HepG2 (cell line): ENCODE measurements at regions not wholly inside any gene's neighbourhood (a gene's known extent, or its start where the extent isn't known, plus 50 kb on each side); places are given as distances from the start of the nearest gene placed in this dataset.

Experiments used
- ATAC-seq: fragments of 200-7000 bp; cut with Tn5 transposase; 3 replicates; pipeline ENCODE4 v1.9.1; 2020; ENCODE audit warnings: mild to moderate bottlenecking, moderate library complexity
- BruUV-seq: library from RNA; stranded (reverse); fragments of 400-500 nt; replicated peaks from 2 replicates; lab custom pipeline; 2021; lab: Mats Ljungman, UMichigan
- CTCF ChIA-PET: fragments of 300-600 bp; formaldehyde crosslinking; extraction: SDS; loops from one replicate; lab custom pipeline; 2021; ENCODE audit warnings: low total read pairs, inconsistent platforms, low intra/inter-chr PET ratio; lab: Yijun Ruan, JAX
- POLR2A ChIA-PET: fragments of 350-600 bp; sonication (Branson Sonifier 250); formaldehyde crosslinking; loops from one replicate; lab custom pipeline; 2020; ENCODE audit warnings: antibody characterized with exemption, inconsistent platforms; lab: Yijun Ruan, JAX
- DNase-seq: peaks from one replicate; pipeline ENCODE4 v3.0.0-alpha.2; 2015; ENCODE audit warnings: low spot score
- FAIRE-seq: peaks from 3 replicates; lab custom pipeline; 2011; peaks lifted over from hg19 to GRCh38; lab: Jason Lieb, UNC
- H2AFZ ChIP-seq: one replicate; pipeline ENCODE4 v1.6.1; 2011; ENCODE audit warnings: low read length, inconsistent platforms
- H3K27ac ChIP-seq: fragments of 300-600 bp; 3 replicates; pipeline ENCODE4 v1.8.0; 2011; ENCODE audit warnings: mixed run types, mild to moderate bottlenecking, mixed read lengths, low read length, inconsistent platforms; ENCODE audit not compliant: insufficient read depth; ENCODE audit errors: extremely low read length
- H3K27me3 ChIP-seq, 2 experiments: fragments of 200-600 bp in 1 of 2; 2 replicates in 1 of 2; 3 replicates in 1 of 2; pipeline versions ENCODE4 v1.6.0 to v1.8.0; 2011; ENCODE audit warnings: low read length in 2 of 2, mild to moderate bottlenecking in 2 of 2, moderate library complexity in 2 of 2, inconsistent platforms in 1 of 2; ENCODE audit not compliant: insufficient read depth in 2 of 2, control insufficient read depth in 1 of 2
- H3K36me3 ChIP-seq, 2 experiments: fragments of 200-600 bp in 1 of 2; replicated peaks in 1 of 2; 2 replicates in 1 of 2; 3 replicates in 1 of 2; pipeline versions ENCODE4 v1.5.1 to v1.8.0; 2011; ENCODE audit warnings: low read length in 2 of 2, inconsistent platforms in 1 of 2; ENCODE audit not compliant: insufficient read depth in 2 of 2, control insufficient read depth in 1 of 2
- H3K4me1 ChIP-seq: 2 replicates; pipeline ENCODE4 v1.5.1; 2012; ENCODE audit warnings: low read length, inconsistent platforms; ENCODE audit not compliant: insufficient read depth
- H3K4me2 ChIP-seq: 2 replicates; pipeline ENCODE4 v1.6.0; 2011; ENCODE audit warnings: low read depth, low read length, inconsistent platforms
- H3K4me3 ChIP-seq, 3 experiments: fragments of 200-600 bp in 1 of 3; sonication (generic), shearing (Covaris generic) in 1 of 3; replicated peaks in 1 of 3; 2 replicates each; pipeline ENCODE4 v1.5.1; 2011 to 2016; ENCODE audit warnings: low read length in 3 of 3, inconsistent platforms in 2 of 3, low read depth in 2 of 3, mild to moderate bottlenecking in 2 of 3, control low read depth in 1 of 3, mixed read lengths in 1 of 3; ENCODE audit not compliant: insufficient read depth in 1 of 3
- H3K79me2 ChIP-seq: one replicate; pipeline ENCODE4 v1.6.1; 2011; ENCODE audit warnings: low read length, inconsistent platforms; ENCODE audit not compliant: insufficient read depth
- H3K9ac ChIP-seq: 2 replicates; pipeline ENCODE4 v1.6.0; 2011; ENCODE audit warnings: mild to moderate bottlenecking, low read depth, low read length, inconsistent platforms; ENCODE audit not compliant: insufficient read depth
- H3K9me3 ChIP-seq: 2 replicates; pipeline ENCODE4 v1.5.1; 2012; ENCODE audit warnings: mild to moderate bottlenecking, low read length
- H4K20me1 ChIP-seq: 2 replicates; pipeline ENCODE4 v1.6.0; 2011; ENCODE audit warnings: inconsistent platforms, mild to moderate bottlenecking, low read length, moderate library complexity; ENCODE audit not compliant: insufficient read depth
- ARHGAP35 ChIP-seq: sonication (generic); formaldehyde crosslinking; IDR thresholded peaks from 2 replicates; pipeline ENCODE4 v1.9.0; 2022; ENCODE audit warnings: mild to moderate bottlenecking, inconsistent platforms, moderate library complexity, missing genetic modification reagents, borderline replicate concordance
- CEBPB ChIP-seq: IDR thresholded peaks from 2 replicates; pipeline ENCODE4 v1.6.1; 2011; ENCODE audit warnings: low read depth, low read length, improper control_type of control experiment, borderline replicate concordance
- IKZF1 ChIP-seq: fragments of 450-650 bp; IDR thresholded peaks from 2 replicates; pipeline ENCODE4 v1.7.1; 2016
- NFIC ChIP-seq: IDR thresholded peaks from 2 replicates; pipeline ENCODE4 v1.6.1; 2012; ENCODE audit warnings: mild to moderate bottlenecking, low read length, inconsistent platforms
- PAXIP1 ChIP-seq: sonication (generic); formaldehyde crosslinking; conservative IDR thresholded peaks from 2 replicates; pipeline ENCODE4 v1.4.0; 2020; ENCODE audit warnings: mild to moderate bottlenecking, missing genetic modification reagents, moderate library complexity
- TAF15 ChIP-seq: fragments of 200-400 bp; formaldehyde crosslinking; IDR thresholded peaks from one replicate; pipeline ENCODE4 v1.6.1; 2018; ENCODE audit warnings: mild to moderate bottlenecking, low read depth, low read length; ENCODE audit not compliant: poor library complexity, severe bottlenecking
- YEATS4 ChIP-seq: sonication (generic); formaldehyde crosslinking; IDR thresholded peaks from 2 replicates; pipeline ENCODE4 v1.4.0; 2020; ENCODE audit warnings: missing genetic modification reagents, borderline replicate concordance
- ZNF670 ChIP-seq: sonication (generic); formaldehyde crosslinking; IDR thresholded peaks from 2 replicates; pipeline ENCODE4 v1.8.0; 2022; ENCODE audit warnings: mild to moderate bottlenecking, missing genetic modification reagents, borderline replicate concordance
- ZZZ3 ChIP-seq: sonication (generic); formaldehyde crosslinking; IDR thresholded peaks from 2 replicates; pipeline ENCODE4 v1.4.0; 2020; ENCODE audit warnings: missing genetic modification reagents, mild to moderate bottlenecking, borderline replicate concordance
- WGBS: methylation state at CpG from one replicate; pipeline ENCODE4 v1.1.6; 2017; ENCODE audit warnings: low lambda C conversion rate; 5-methylcytosine and 5-hydroxymethylcytosine counted together
- in situ Hi-C: cut with HindIII; loops from 2 replicates; pipeline ENCODE4 v1.10.0; 2017; ENCODE audit warnings: low pct_unique_long_range_greater_than_20kb; ENCODE audit not compliant: extremely low pct_ligation_motif_present
- intact Hi-C: fragments of 100-400 bp; cut with micrococcal nuclease; formaldehyde crosslinking; loops from one replicate; pipeline ENCODE4 v1.10.0; 2022; ENCODE audit not compliant: unreplicated experiment
- TF ChIP-seq, protein P1 (sequence below): sonication (generic); formaldehyde crosslinking; IDR thresholded peaks from 2 replicates; pipeline ENCODE4 v1.5.0; 2020; ENCODE audit warnings: missing genetic modification reagents
- TF ChIP-seq, protein P2 (sequence below): IDR thresholded peaks from 2 replicates; pipeline ENCODE4 v1.6.1; 2016

GRCh38 chr2:190119257-190119656 is 56.7 kb upstream of the MSTN start:
- CTCF ChIA-PET: no interaction called here
- H3K4me1 ChIP-seq: 0 out of 2 replicates have a peak, but pooled peaks cover 8% of the 10 kb centered on the region

GRCh38 chr2:190117305-190117704 is 54.8 kb upstream of the MSTN start:
- H3K9ac ChIP-seq: no peak overlapping the region
- ATAC-seq (no peak), FAIRE-seq (no peak), DNase-seq (no peak)
- H3K9me3 ChIP-seq: no peaks in the 10 kb centered on the region
- no TSS peak for BruUV-seq
- H3K79me2 ChIP-seq: no peaks in the 10 kb centered on the region
- H2AFZ ChIP-seq: no peak overlapping the region
- H3K4me2 ChIP-seq: no peak overlapping the region
- in situ Hi-C loops: no loop called here
- H3K36me3 ChIP-seq: no peaks in the 10 kb centered on the region
- H4K20me1 ChIP-seq: no peaks in the 10 kb centered on the region
- H3K27me3 ChIP-seq: peaks cover 0 to 5% of the 10 kb centered on the region in 2 experiments; a peak in 1 of 5 replicates
- H3K27ac ChIP-seq: no peak overlapping the region
- 97% methylated on average over 1 of the region's 1 CpG for WGBS
- intact Hi-C loops: no loop called here
- POLR2A ChIA-PET: no interaction called here
- H3K4me1 ChIP-seq: 0 out of 2 replicates have a peak, but pooled peaks cover 8% of the 10 kb centered on the region
- CTCF ChIA-PET: no interaction called here
- no peak overlapping the region for H3K4me3 ChIP-seq
- TF ChIP-seq CEBPB: peak; percentile 92
- TF ChIP-seq ZNF670: no peak
- no peak for TF ChIP-seq ZZZ3 (CRISPR knock-in tag)
- no peak for TF ChIP-seq PAXIP1
- TF ChIP-seq, protein P1, sequence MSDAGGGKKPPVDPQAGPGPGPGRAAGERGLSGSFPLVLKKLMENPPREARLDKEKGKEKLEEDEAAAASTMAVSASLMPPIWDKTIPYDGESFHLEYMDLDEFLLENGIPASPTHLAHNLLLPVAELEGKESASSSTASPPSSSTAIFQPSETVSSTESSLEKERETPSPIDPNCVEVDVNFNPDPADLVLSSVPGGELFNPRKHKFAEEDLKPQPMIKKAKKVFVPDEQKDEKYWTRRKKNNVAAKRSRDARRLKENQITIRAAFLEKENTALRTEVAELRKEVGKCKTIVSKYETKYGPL: no peak
- no peak for TF ChIP-seq ARHGAP35 (CRISPR knock-in tag)
- TF ChIP-seq YEATS4 (CRISPR knock-in tag): no peak
- no peak for TF ChIP-seq TAF15

More at GRCh38 chr2:190119257-190119656, 56.7 kb upstream of the MSTN start:
- TF ChIP-seq IKZF1: no peak
- no peak for TF ChIP-seq NFIC
- TF ChIP-seq, protein P2, sequence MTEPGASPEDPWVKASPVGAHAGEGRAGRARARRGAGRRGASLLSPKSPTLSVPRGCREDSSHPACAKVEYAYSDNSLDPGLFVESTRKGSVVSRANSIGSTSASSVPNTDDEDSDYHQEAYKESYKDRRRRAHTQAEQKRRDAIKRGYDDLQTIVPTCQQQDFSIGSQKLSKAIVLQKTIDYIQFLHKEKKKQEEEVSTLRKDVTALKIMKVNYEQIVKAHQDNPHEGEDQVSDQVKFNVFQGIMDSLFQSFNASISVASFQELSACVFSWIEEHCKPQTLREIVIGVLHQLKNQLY (CRISPR knock-in tag): no peak
- no peak overlapping the region for H3K9ac ChIP-seq
- in situ Hi-C loops (no loop called here), intact Hi-C loops (no loop called here)
- DNase-seq (no peak), ATAC-seq (no peak; the same call in 2 of the 3 replicates), FAIRE-seq (no peak)
- no peak overlapping the region for H3K4me3 ChIP-seq
- H3K27ac ChIP-seq: no peak overlapping the region
- no peaks in the 10 kb centered on the region for H3K9me3 ChIP-seq
- H4K20me1 ChIP-seq: no peaks in the 10 kb centered on the region
- no peak overlapping the region for H2AFZ ChIP-seq
- 59% methylated on average over 14 of the region's 14 CpGs for WGBS
- BruUV-seq: no TSS peak
- peaks cover 0 to 5% of the 10 kb centered on the region in 2 experiments; a peak in 1 of 5 replicates for H3K27me3 ChIP-seq
- H3K79me2 ChIP-seq: no peaks in the 10 kb centered on the region
- peak overlapping the region; percentile 15; the same call in 1 of the 2 replicates for H3K4me2 ChIP-seq
- H3K36me3 ChIP-seq: no peaks in the 10 kb centered on the region
- POLR2A ChIA-PET: no interaction called here
